Heart left ventricle (tissue), 16 donors: ENCODE measurements at regions not wholly inside any gene's neighbourhood (a gene's known extent, or its start where the extent isn't known, plus 50 kb on each side); places are given as distances from the start of the nearest gene placed in this dataset.

Experiments
- ATAC-seq, 4 donors: fragments of 200-7000 bp; cut with Tn5 transposase; one replicate each; pipeline ENCODE4 v1.9.1; 2020 to 2022; ENCODE audit warnings: moderate library complexity in 4 of 4, mild to moderate bottlenecking in 3 of 4, moderate number of reproducible peaks in 1 of 4
- DNase-seq, 5 donors: peaks; one replicate each; pipeline ENCODE4 v3.0.0-alpha.2; 2020
- H3K27ac ChIP-seq, 12 donors: fragments of 200-600 bp; sonication (generic) in 4 of 12; one replicate each; pipeline versions ENCODE4 v1.5.0 to v1.8.0; 2016 to 2022; ENCODE audit warnings: mild to moderate bottlenecking in 2 of 12
- H3K27me3 ChIP-seq, 9 donors: fragments of 200-600 bp; sonication (generic) in 2 of 9; one replicate each; pipeline versions ENCODE4 v1.5.1 to v1.8.0; 2016 to 2022; ENCODE audit warnings: mild to moderate bottlenecking in 3 of 9
- H3K36me3 ChIP-seq, 9 donors: fragments of 200-600 bp; sonication (generic) in 2 of 9; one replicate each; pipeline versions ENCODE4 v1.5.0 to v1.8.0; 2018 to 2022; ENCODE audit warnings: mild to moderate bottlenecking in 2 of 9
- H3K4me1 ChIP-seq, 12 donors: fragments of 200-600 bp; sonication (generic) in 4 of 12; one replicate each; pipeline versions ENCODE4 v1.5.0 to v1.8.0; 2016 to 2022; ENCODE audit warnings: mild to moderate bottlenecking in 3 of 12
- H3K4me3 ChIP-seq, 12 donors: fragments of 200-600 bp; sonication (generic) in 4 of 12; one replicate each; pipeline versions ENCODE4 v1.5.0 to v1.8.0; 2017 to 2022; ENCODE audit warnings: mild to moderate bottlenecking in 9 of 12, moderate library complexity in 4 of 12
- H3K9me3 ChIP-seq, 12 donors: fragments of 200-600 bp; sonication (generic) in 4 of 12; one replicate each; pipeline versions ENCODE4 v1.5.0 to v1.8.0; 2016 to 2022; ENCODE audit warnings: mild to moderate bottlenecking in 1 of 12
- CTCF ChIP-seq, 12 donors: fragments of 200-600 bp; sonication (generic) in 4 of 12; IDR thresholded peaks; one replicate each; pipeline versions ENCODE4 v1.5.0 to v1.8.0; 2018 to 2022; ENCODE audit warnings: antibody characterized with exemption in 12 of 12, mild to moderate bottlenecking in 5 of 12
- POLR2A ChIP-seq, 2 donors: fragments of 450-650 bp; IDR thresholded peaks; one replicate each; pipeline ENCODE4 v1.6.1; 2017; ENCODE audit warnings: antibody characterized with exemption in 2 of 2, mild to moderate bottlenecking in 2 of 2, moderate library complexity in 2 of 2
- WGBS, 4 donors: extraction: QIAGEN DNeasy Blood & Tissue Kit in 2 of 4; methylation state at CpG; one replicate each; pipeline versions ENCODE4 v1.1.5 to v1.1.7; 2013 to 2018; 5-methylcytosine and 5-hydroxymethylcytosine counted together
- intact Hi-C, 10 donors: fragments of 100-400 bp; cut with DNase I; formaldehyde crosslinking; loops; one replicate each; pipeline versions ENCODE4 v1.11.1 to v1.14.2; 2022
- donor health status: ischemic (EF 13 %, LVEDD 7.1; RV severe dilation, severe dysfunction).
- donor health status: healthy with polysubstance abuse.
- donor health status: DM: no; HTN: yes; CAD: no.
- donor health status: DM: no; HTN: no; CAD: no.
- donor health status: ischemic (EF 25% LVEDD 6.9; RV normal size, moderate dysfunction).
- donor health status: ischemic (EF 25% LVEDD 5.7; RV mildly dilated, moderate dysfunction).
- donor health status: healthy.
- donor health status: DM: yes; HTN: yes; CAD: no.
- donor health status: ischemic (EF 35%, LVEDD 5.7; RV mildly dilated, moderate dysfunction).
- donor health status: nonischemic (EF 11% LVEDD 7.7; RV severe dilation, severe dysfunction).
- donor health status: DM: yes; HTN: yes; CAD: no.
- donor health status: PGD.
- donor health status: ischemic (EF 29% LVEDD 5.4; RV normal size, mild dysfunction).
- donor health status: nonischemic (EF 23%, LVEDD 6.1; RV moderate dilation, normal function).

- ATAC-seq, result no peak
- TF ChIP-seq CTCF (IDR thresholded peaks at IDR 0.05) (no peak), POLR2A (IDR thresholded peaks at IDR 0.05) (no peak)
- 80 to 90% (median 84%) methylated on average over 6 of the region's 6 CpGs for WGBS, 4 donors
- peaks cover 0 to 4% (median 0%) of the 10 kb centered on the region in 9 donors for H3K27me3 ChIP-seq
- no peak overlapping the region for H3K4me3 ChIP-seq
- intact Hi-C loops, result no loop called here
- no peak overlapping the region for H3K27ac ChIP-seq
- no peak for DNase-seq
- no peaks in the 10 kb centered on the region for H3K36me3 ChIP-seq
- H3K4me1 ChIP-seq, result no peaks in the 10 kb centered on the region
- no peaks in the 10 kb centered on the region for H3K9me3 ChIP-seq
Measured at GRCh38 chr18:24840640-24841039, 380.2 kb downstream of the HRH4 start.

GRCh38 chr18:24841536-24841935 lies 381.1 kb downstream of the HRH4 start:
- no peak for ATAC-seq
- intact Hi-C loops, result no loop called here

GRCh38 chr18:24843123-24843522 lies 382.7 kb downstream of the HRH4 start:
- DNase-seq, result no peak
- ATAC-seq, result no peak
- intact Hi-C loops, result no loop called here
- H3K9me3 ChIP-seq, result no peaks in the 10 kb centered on the region
- no peaks in the 10 kb centered on the region for H3K4me1 ChIP-seq
- no peak overlapping the region for H3K4me3 ChIP-seq
- H3K27ac ChIP-seq, result no peak overlapping the region
- 86 to 98% (median 96%) methylated on average over 1 of the region's 1 CpG for WGBS, 4 donors
- H3K27me3 ChIP-seq, result no peaks in the 10 kb centered on the region
- TF ChIP-seq POLR2A (IDR thresholded peaks at IDR 0.05), result no peak
- no peak for TF ChIP-seq CTCF (IDR thresholded peaks at IDR 0.05)
- H3K36me3 ChIP-seq, result no peaks in the 10 kb centered on the region

More at GRCh38 chr18:24841536-24841935, 381.1 kb downstream of the HRH4 start:
- H3K27ac ChIP-seq, result no peak overlapping the region
- 85 to 90% (median 90%) methylated on average over 8 of the region's 8 CpGs for WGBS, 4 donors
- H3K9me3 ChIP-seq, result no peaks in the 10 kb centered on the region
- H3K36me3 ChIP-seq, result no peaks in the 10 kb centered on the region
- TF ChIP-seq POLR2A (IDR thresholded peaks at IDR 0.05) (no peak), CTCF (IDR thresholded peaks at IDR 0.05) (no peak)
- H3K4me1 ChIP-seq, result no peaks in the 10 kb centered on the region
- no peaks in the 10 kb centered on the region for H3K27me3 ChIP-seq
- DNase-seq, result no peak
- H3K4me3 ChIP-seq, result no peak overlapping the region

- no peak for DNase-seq
- no peak for ATAC-seq
- H3K36me3 ChIP-seq, result no peaks in the 10 kb centered on the region
- H3K9me3 ChIP-seq, result no peaks in the 10 kb centered on the region
- H3K4me1 ChIP-seq, result no peaks in the 10 kb centered on the region
- 75 to 91% (median 85%) methylated on average over 2 of the region's 2 CpGs for WGBS, 4 donors
- intact Hi-C loops, result no loop called here
- no peak overlapping the region for H3K4me3 ChIP-seq
- TF ChIP-seq CTCF (IDR thresholded peaks at IDR 0.05) (no peak), POLR2A (IDR thresholded peaks at IDR 0.05) (no peak)
- no peak overlapping the region for H3K27ac ChIP-seq
- H3K27me3 ChIP-seq, result no peaks in the 10 kb centered on the region
Measured at GRCh38 chr18:24846138-24846537, 385.7 kb downstream of the HRH4 start.
